Fibroblast of peridontal ligament (primary cell): ENCODE measurements at regions not wholly inside any gene's neighbourhood (a gene's known extent, or its start where the extent isn't known, plus 50 kb on each side); places are given as distances from the start of the nearest gene placed in this dataset.
A peak's percentile ranks its signal among the peaks of the same experiment; 100 is the strongest.
"Not testable (repeated sequence)": the region's sequence is repeated elsewhere in the genome, so short reads cannot be mapped to it uniquely, and the experiment has no call there.

Experiments used
- DNase-seq: peaks from one replicate; pipeline ENCODE4 v3.0.0-alpha.2; 2010; ENCODE audit errors: extremely low read depth

- no peak for DNase-seq
Measured at GRCh38 chr3:159866201-159866746, 122.4 kb upstream of the IL12A start.

GRCh38 chr3:159867372-159867771 lies 121.3 kb upstream of the IL12A start:
- no peak for DNase-seq

- no peak for DNase-seq
Measured at GRCh38 chr3:159870723-159871122, 117.9 kb upstream of the IL12A start.

- peak; percentile 83 for DNase-seq
Measured at GRCh38 chr3:159872374-159873109, 116.1 kb upstream of the IL12A start.

- peak; percentile 42 for DNase-seq
Measured at GRCh38 chr3:159875116-159875515, 113.5 kb upstream of the IL12A start.

GRCh38 chr3:159877924-159878323 lies 110.7 kb upstream of the IL12A start:
- no peak for DNase-seq

- DNase-seq: no peak
Measured at GRCh38 chr3:159879146-159879545, 109.5 kb upstream of the IL12A start.

- DNase-seq: no peak
Measured at GRCh38 chr3:159879598-159879997, 109.0 kb upstream of the IL12A start.

GRCh38 chr3:159881208-159881607 lies 107.4 kb upstream of the IL12A start:
- DNase-seq: no peak

GRCh38 chr3:159881828-159882309 lies 106.8 kb upstream of the IL12A start:
- DNase-seq: no peak

- DNase-seq: no peak
Measured at GRCh38 chr3:159882367-159882766, 106.3 kb upstream of the IL12A start.

- DNase-seq: peak; percentile 77
Measured at GRCh38 chr3:159882790-159883779, 105.5 kb upstream of the IL12A start.

GRCh38 chr3:159884661-159885402 lies 103.8 kb upstream of the IL12A start:
- peak; percentile 85 for DNase-seq

- DNase-seq: no peak
Measured at GRCh38 chr3:159886050-159886449, 102.6 kb upstream of the IL12A start.

GRCh38 chr3:159886530-159886929 lies 102.1 kb upstream of the IL12A start:
- DNase-seq: not testable (repeated sequence)

GRCh38 chr3:159887168-159887567 lies 101.5 kb upstream of the IL12A start:
- no peak for DNase-seq

GRCh38 chr3:159887911-159888310 lies 100.7 kb upstream of the IL12A start:
- DNase-seq: peak; percentile 53

GRCh38 chr3:159892171-159892795 lies 96.4 kb upstream of the IL12A start:
- DNase-seq: no peak

GRCh38 chr3:159892801-159893200 lies 95.8 kb upstream of the IL12A start:
- no peak for DNase-seq

GRCh38 chr3:159894386-159894785 lies 94.2 kb upstream of the IL12A start:
- no peak for DNase-seq

- no peak for DNase-seq
Measured at GRCh38 chr3:159895430-159895829, 93.2 kb upstream of the IL12A start.
